DMS114 treated with DMSO at 0.1 percent for 48 hours (cell line): ENCODE measurements at regions not wholly inside any gene's neighbourhood (a gene's known extent, or its start where the extent isn't known, plus 50 kb on each side); places are given as distances from the start of the nearest gene placed in this dataset.
A peak's percentile ranks its signal among the peaks of the same experiment; 100 is the strongest.

Source experiments
- DNase-seq: peaks from one replicate; lab custom pipeline; 2025; ENCODE audit not compliant: unreplicated experiment; lab: John Stamatoyannopoulos, UW

- DNase-seq = no peak
These were observed 1445.1 kb upstream of the TENM3 start for GRCh38 chr4:180798036-180798577.

GRCh38 chr4:180799798-180800197, 1443.4 kb upstream of the TENM3 start:
- no peak for DNase-seq

- DNase-seq = no peak
These were observed 1438.1 kb upstream of the TENM3 start for GRCh38 chr4:180805101-180805500.

- DNase-seq = no peak
These were observed 1434.3 kb upstream of the TENM3 start for GRCh38 chr4:180808862-180809261.

- DNase-seq = no peak
These were observed 1433.8 kb upstream of the TENM3 start for GRCh38 chr4:180809439-180809838.

GRCh38 chr4:180810581-180810980, 1432.6 kb upstream of the TENM3 start:
- DNase-seq = no peak

- DNase-seq = no peak
These were observed 1431.6 kb upstream of the TENM3 start for GRCh38 chr4:180811556-180811955.

GRCh38 chr4:180812783-180813182, 1430.4 kb upstream of the TENM3 start:
- no peak for DNase-seq

GRCh38 chr4:180814875-180815417, 1428.3 kb upstream of the TENM3 start:
- DNase-seq = no peak

GRCh38 chr4:180817529-180817928, 1425.7 kb upstream of the TENM3 start:
- no peak for DNase-seq

- no peak for DNase-seq
These were observed 1420.1 kb upstream of the TENM3 start for GRCh38 chr4:180823108-180823507.

GRCh38 chr4:180827232-180828009, 1415.8 kb upstream of the TENM3 start:
- no peak for DNase-seq

- peak; percentile 35 for DNase-seq
These were observed 1414.7 kb upstream of the TENM3 start for GRCh38 chr4:180828455-180829018.

GRCh38 chr4:180832073-180832472, 1411.1 kb upstream of the TENM3 start:
- no peak for DNase-seq

- DNase-seq = no peak
These were observed 1403.1 kb upstream of the TENM3 start for GRCh38 chr4:180840142-180840541.

GRCh38 chr4:180850318-180850940, 1392.8 kb upstream of the TENM3 start:
- DNase-seq = no peak

- DNase-seq = no peak
These were observed 1390.5 kb upstream of the TENM3 start for GRCh38 chr4:180852738-180853137.

GRCh38 chr4:180855184-180855583, 1388.0 kb upstream of the TENM3 start:
- DNase-seq = no peak

- DNase-seq = no peak
These were observed 1383.0 kb upstream of the TENM3 start for GRCh38 chr4:180860089-180860720.

- DNase-seq = no peak
These were observed 1381.6 kb upstream of the TENM3 start for GRCh38 chr4:180861651-180862050.

- no peak for DNase-seq
These were observed 1376.1 kb upstream of the TENM3 start for GRCh38 chr4:180866933-180867643.
